ENCODE measurements at regions not wholly inside any gene's neighbourhood (a gene's known extent, or its start where the extent isn't known, plus 50 kb on each side); places are given as distances from the start of the nearest gene placed in this dataset.

- no peak overlapping the region for H3K4me2 ChIP-seq
- no peaks in the 10 kb centered on the region for H3K4me1 ChIP-seq (ENCODE audit: low read depth, poor library complexity, severe bottlenecking)
- no peak overlapping the region for H3K4me3 ChIP-seq (IDR thresholded peaks at IDR 0.05; ENCODE audit: insufficient read depth, low read depth, low read length)
- no peaks in the 10 kb centered on the region for H3K79me2 ChIP-seq (ENCODE audit: insufficient read depth, low read depth)
- no peak overlapping the region for H2AFZ ChIP-seq (ENCODE audit: low read depth)
- H3K27me3 ChIP-seq (ENCODE audit: insufficient read depth, low read depth) = peaks cover 61% of the 10 kb centered on the region
- no peak overlapping the region for H3K9ac ChIP-seq
- H4K20me1 ChIP-seq (ENCODE audit: insufficient read depth) = no peaks in the 10 kb centered on the region
- no peaks in the 10 kb centered on the region for H3K36me3 ChIP-seq (ENCODE audit: insufficient read depth)
- H3K27ac ChIP-seq = no peak overlapping the region
- TF ChIP-seq CTCF (conservative IDR thresholded peaks at IDR 0.05; ENCODE audit: low read depth, low read length) = no peak
Measured at GRCh38 chr16:85250609-85251223, 138.4 kb upstream of the CIBAR2 start.

GRCh38 chr16:85251225-85251760, 139.0 kb upstream of the CIBAR2 start:
- H3K79me2 ChIP-seq (ENCODE audit: insufficient read depth, low read depth) = no peaks in the 10 kb centered on the region
- no peak for TF ChIP-seq CTCF (conservative IDR thresholded peaks at IDR 0.05; ENCODE audit: low read depth, low read length)

GRCh38 chr16:85252014-85252413, 139.7 kb upstream of the CIBAR2 start:
- H4K20me1 ChIP-seq (ENCODE audit: insufficient read depth) = no peaks in the 10 kb centered on the region
- H3K79me2 ChIP-seq (ENCODE audit: insufficient read depth, low read depth) = no peaks in the 10 kb centered on the region
- H3K4me1 ChIP-seq (ENCODE audit: low read depth, poor library complexity, severe bottlenecking) = no peaks in the 10 kb centered on the region
- H3K27me3 ChIP-seq (ENCODE audit: insufficient read depth, low read depth) = peaks cover 72% of the 10 kb centered on the region
- no peak overlapping the region for H3K9ac ChIP-seq
- no peak overlapping the region for H3K4me3 ChIP-seq (IDR thresholded peaks at IDR 0.05; ENCODE audit: insufficient read depth, low read depth, low read length)
- TF ChIP-seq CTCF (conservative IDR thresholded peaks at IDR 0.05; ENCODE audit: low read depth, low read length) = no peak
- no peaks in the 10 kb centered on the region for H3K36me3 ChIP-seq (ENCODE audit: insufficient read depth)
- H3K27ac ChIP-seq = no peak overlapping the region
- H2AFZ ChIP-seq (ENCODE audit: low read depth) = no peak overlapping the region
- H3K4me2 ChIP-seq = no peak overlapping the region

More at GRCh38 chr16:85251225-85251760, 139.0 kb upstream of the CIBAR2 start:
- H3K4me1 ChIP-seq (ENCODE audit: low read depth, poor library complexity, severe bottlenecking) = no peaks in the 10 kb centered on the region
- no peak overlapping the region for H2AFZ ChIP-seq (ENCODE audit: low read depth)
- no peak overlapping the region for H3K27ac ChIP-seq
- H3K27me3 ChIP-seq (ENCODE audit: insufficient read depth, low read depth) = peaks cover 67% of the 10 kb centered on the region
- H4K20me1 ChIP-seq (ENCODE audit: insufficient read depth) = no peaks in the 10 kb centered on the region
- no peak overlapping the region for H3K4me2 ChIP-seq
- no peak overlapping the region for H3K9ac ChIP-seq
- H3K36me3 ChIP-seq (ENCODE audit: insufficient read depth) = no peaks in the 10 kb centered on the region
- no peak overlapping the region for H3K4me3 ChIP-seq (IDR thresholded peaks at IDR 0.05; ENCODE audit: insufficient read depth, low read depth, low read length)

- H4K20me1 ChIP-seq (ENCODE audit: insufficient read depth) = no peaks in the 10 kb centered on the region
- no peak overlapping the region for H3K4me3 ChIP-seq (IDR thresholded peaks at IDR 0.05; ENCODE audit: insufficient read depth, low read depth, low read length)
- no peaks in the 10 kb centered on the region for H3K36me3 ChIP-seq (ENCODE audit: insufficient read depth)
- no peaks in the 10 kb centered on the region for H3K79me2 ChIP-seq (ENCODE audit: insufficient read depth, low read depth)
- H3K27me3 ChIP-seq (ENCODE audit: insufficient read depth, low read depth) = peaks cover 72% of the 10 kb centered on the region
- no peak overlapping the region for H2AFZ ChIP-seq (ENCODE audit: low read depth)
- no peak overlapping the region for H3K27ac ChIP-seq
- no peak overlapping the region for H3K9ac ChIP-seq
- no peak overlapping the region for H3K4me2 ChIP-seq
- no peak for TF ChIP-seq CTCF (conservative IDR thresholded peaks at IDR 0.05; ENCODE audit: low read depth, low read length)
- no peaks in the 10 kb centered on the region for H3K4me1 ChIP-seq (ENCODE audit: low read depth, poor library complexity, severe bottlenecking)
Measured at GRCh38 chr16:85252461-85252860, 140.2 kb upstream of the CIBAR2 start.

All from KMS-11 (cell line).